ENCODE measurements at regions not wholly inside any gene's neighbourhood (a gene's known extent, or its start where the extent isn't known, plus 50 kb on each side); places are given as distances from the start of the nearest gene placed in this dataset.

GRCh38 chr11:101279728-101280127, 150.1 kb upstream of the PGR start:
- TF ChIP-seq CTCF (IDR thresholded peaks at IDR 0.05) = no peak
- no peak for TF ChIP-seq POLR2A (IDR thresholded peaks at IDR 0.05)
- no peak for TF ChIP-seq POLR2AphosphoS5 (IDR thresholded peaks at IDR 0.05)
- no peak for TF ChIP-seq EP300 (IDR thresholded peaks at IDR 0.05)

Measured in stomach (tissue), 4 donors.